B cell (primary cell): ENCODE measurements at regions not wholly inside any gene's neighbourhood (a gene's known extent, or its start where the extent isn't known, plus 50 kb on each side); places are given as distances from the start of the nearest gene placed in this dataset.

Experiments used
- EZH2 ChIP-seq: IDR thresholded peaks from 2 replicates; pipeline ENCODE4 v1.6.1; 2012; ENCODE audit warnings: borderline replicate concordance, low read depth, mild to moderate bottlenecking, moderate library complexity, low read length; ENCODE audit not compliant: insufficient read depth, poor library complexity, severe bottlenecking
- TF ChIP-seq, protein P1 (sequence below): fragments of 200-600 bp; IDR thresholded peaks from one replicate; pipeline ENCODE4 v1.8.0; 2022; ENCODE audit warnings: antibody characterized with exemption, mild to moderate bottlenecking

DNA sequence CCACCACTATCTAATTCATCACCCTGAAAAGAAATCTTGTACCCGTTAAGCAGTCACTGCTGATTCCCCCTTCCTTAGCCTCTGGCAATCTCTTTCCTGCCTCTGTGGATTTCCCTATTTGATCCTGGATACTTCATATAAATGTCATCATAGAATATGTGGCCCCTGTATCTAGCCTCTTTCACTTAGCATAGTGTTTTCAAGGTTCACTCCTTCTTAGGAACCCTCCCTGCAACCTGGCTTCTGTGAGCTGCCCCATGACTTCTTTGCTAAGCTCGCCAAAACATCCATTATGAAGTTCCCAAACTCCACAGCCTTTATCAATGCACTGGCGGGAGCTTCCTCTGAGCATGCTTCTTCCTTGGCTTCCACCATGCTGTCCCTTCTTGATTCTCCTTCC, 70.8 kb upstream of the PDZD8 start:
- TF ChIP-seq, protein P1, sequence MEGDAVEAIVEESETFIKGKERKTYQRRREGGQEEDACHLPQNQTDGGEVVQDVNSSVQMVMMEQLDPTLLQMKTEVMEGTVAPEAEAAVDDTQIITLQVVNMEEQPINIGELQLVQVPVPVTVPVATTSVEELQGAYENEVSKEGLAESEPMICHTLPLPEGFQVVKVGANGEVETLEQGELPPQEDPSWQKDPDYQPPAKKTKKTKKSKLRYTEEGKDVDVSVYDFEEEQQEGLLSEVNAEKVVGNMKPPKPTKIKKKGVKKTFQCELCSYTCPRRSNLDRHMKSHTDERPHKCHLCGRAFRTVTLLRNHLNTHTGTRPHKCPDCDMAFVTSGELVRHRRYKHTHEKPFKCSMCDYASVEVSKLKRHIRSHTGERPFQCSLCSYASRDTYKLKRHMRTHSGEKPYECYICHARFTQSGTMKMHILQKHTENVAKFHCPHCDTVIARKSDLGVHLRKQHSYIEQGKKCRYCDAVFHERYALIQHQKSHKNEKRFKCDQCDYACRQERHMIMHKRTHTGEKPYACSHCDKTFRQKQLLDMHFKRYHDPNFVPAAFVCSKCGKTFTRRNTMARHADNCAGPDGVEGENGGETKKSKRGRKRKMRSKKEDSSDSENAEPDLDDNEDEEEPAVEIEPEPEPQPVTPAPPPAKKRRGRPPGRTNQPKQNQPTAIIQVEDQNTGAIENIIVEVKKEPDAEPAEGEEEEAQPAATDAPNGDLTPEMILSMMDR = no peak
- TF ChIP-seq EZH2 = no peak
